PC-3 (cell line): ENCODE measurements at regions not wholly inside any gene's neighbourhood (a gene's known extent, or its start where the extent isn't known, plus 50 kb on each side); places are given as distances from the start of the nearest gene placed in this dataset.

Experiments used
- CTCF ChIP-seq: fragments of 300-600 bp; sonication (generic); conservative IDR thresholded peaks from 2 replicates; pipeline ENCODE4 v1.5.1; 2017; ENCODE audit warnings: antibody characterized with exemption, low read depth, mild to moderate bottlenecking, low read length
- EZH2 ChIP-seq: fragments of 300-600 bp; sonication (generic); IDR thresholded peaks from one replicate; pipeline ENCODE4 v1.6.1; 2017; ENCODE audit warnings: antibody characterized with exemption, mild to moderate bottlenecking, low read length; ENCODE audit not compliant: unreplicated experiment
- EZH2phosphoT487 ChIP-seq: fragments of 300-600 bp; sonication (generic); IDR thresholded peaks from 2 replicates; pipeline ENCODE4 v1.6.1; 2018; ENCODE audit warnings: mild to moderate bottlenecking, antibody characterized with exemption, low read length, borderline replicate concordance

DNA sequence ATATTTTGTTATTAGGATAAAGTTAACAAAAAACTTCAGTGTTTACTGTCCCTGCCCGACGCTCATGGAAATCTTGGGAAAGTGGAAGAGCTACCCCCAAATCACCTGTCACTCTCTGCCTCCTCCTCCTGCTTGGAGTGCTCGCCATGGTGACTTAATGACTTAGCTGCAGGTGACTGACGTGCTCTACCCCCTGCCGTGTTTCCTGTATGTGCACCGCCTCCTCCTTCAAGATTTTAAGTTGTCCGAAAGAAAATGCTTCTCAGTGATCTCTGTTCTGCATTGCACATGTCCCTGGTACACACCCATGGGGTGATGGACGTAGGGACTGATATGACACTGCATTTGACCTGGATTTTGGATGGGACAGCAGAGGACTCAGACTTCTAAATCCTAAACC lies 338.8 kb upstream of the SHH start:
- TF ChIP-seq CTCF (no peak), EZH2 (no peak), EZH2phosphoT487 (no peak)
